ENCODE measurements at regions not wholly inside any gene's neighbourhood (a gene's known extent, or its start where the extent isn't known, plus 50 kb on each side); places are given as distances from the start of the nearest gene placed in this dataset.

DNA sequence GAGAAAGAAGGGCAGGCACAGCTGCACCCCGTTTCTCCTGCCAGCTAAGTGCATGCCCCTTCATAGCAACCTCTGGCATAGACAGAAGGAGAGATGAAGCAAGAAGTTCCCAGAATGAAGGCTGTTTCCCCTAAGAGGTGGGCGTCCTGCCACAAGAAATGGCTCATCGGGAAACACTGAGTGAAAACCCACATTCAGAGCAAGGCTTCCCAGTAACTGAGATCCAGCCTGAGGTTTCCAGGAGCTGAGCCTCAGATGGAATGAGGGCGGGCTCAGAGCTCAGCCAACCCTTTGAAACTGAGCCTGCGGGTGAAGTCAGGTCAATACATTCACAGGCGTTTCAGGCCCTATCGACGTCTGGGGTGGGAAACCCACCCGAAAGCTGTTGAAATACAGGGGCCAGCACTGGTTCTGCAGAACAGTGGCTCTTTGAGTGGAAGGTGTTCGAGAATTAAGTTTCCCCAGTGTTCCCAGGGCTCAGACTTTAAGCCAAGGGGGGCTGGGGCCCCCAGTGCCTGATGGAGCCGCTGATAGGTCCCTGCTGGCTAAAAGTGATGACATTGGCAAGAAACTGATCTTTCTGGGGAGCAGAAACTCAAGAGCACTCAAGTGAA, 510.2 kb downstream of the RPS24 start:
- TF ChIP-seq, protein P1, sequence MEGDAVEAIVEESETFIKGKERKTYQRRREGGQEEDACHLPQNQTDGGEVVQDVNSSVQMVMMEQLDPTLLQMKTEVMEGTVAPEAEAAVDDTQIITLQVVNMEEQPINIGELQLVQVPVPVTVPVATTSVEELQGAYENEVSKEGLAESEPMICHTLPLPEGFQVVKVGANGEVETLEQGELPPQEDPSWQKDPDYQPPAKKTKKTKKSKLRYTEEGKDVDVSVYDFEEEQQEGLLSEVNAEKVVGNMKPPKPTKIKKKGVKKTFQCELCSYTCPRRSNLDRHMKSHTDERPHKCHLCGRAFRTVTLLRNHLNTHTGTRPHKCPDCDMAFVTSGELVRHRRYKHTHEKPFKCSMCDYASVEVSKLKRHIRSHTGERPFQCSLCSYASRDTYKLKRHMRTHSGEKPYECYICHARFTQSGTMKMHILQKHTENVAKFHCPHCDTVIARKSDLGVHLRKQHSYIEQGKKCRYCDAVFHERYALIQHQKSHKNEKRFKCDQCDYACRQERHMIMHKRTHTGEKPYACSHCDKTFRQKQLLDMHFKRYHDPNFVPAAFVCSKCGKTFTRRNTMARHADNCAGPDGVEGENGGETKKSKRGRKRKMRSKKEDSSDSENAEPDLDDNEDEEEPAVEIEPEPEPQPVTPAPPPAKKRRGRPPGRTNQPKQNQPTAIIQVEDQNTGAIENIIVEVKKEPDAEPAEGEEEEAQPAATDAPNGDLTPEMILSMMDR (IDR thresholded peaks at IDR 0.05): no peak
- TF ChIP-seq POLR2A (IDR thresholded peaks at IDR 0.05) (no peak), POLR2AphosphoS5 (IDR thresholded peaks at IDR 0.05) (peak in 2 of 3 donors; percentile 78 to 92), EP300 (IDR thresholded peaks at IDR 0.05) (peak; percentile 69)

All from suprapubic skin (tissue), 4 donors.